ENCODE measurements at regions not wholly inside any gene's neighbourhood (a gene's known extent, or its start where the extent isn't known, plus 50 kb on each side); places are given as distances from the start of the nearest gene placed in this dataset.
A peak's percentile ranks its signal among the peaks of the same experiment; 100 is the strongest.
"Not testable (repeated sequence)": the region's sequence is repeated elsewhere in the genome, so short reads cannot be mapped to it uniquely, and the experiment has no call there.

DNA sequence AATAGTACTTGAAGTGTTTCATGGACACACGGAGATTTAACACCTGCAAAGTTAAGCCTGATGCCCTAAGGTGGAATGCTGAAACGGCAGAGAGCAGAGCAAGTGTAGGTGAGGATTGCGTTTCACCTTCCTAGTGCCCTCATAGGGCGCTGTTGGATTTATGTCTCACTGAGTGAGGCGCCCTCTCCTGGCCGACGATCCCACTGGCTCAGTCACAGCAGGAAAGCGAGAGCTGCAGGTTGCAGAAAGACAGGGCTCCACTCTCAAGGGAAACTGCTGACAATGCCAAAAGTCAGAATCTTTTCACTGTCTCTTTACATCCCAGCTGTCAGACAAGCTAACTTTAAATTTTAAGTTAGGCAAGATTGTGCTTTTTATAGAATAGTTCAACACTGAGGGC, 127.6 kb downstream of the POTEC start:
- TF ChIP-seq, protein P1, sequence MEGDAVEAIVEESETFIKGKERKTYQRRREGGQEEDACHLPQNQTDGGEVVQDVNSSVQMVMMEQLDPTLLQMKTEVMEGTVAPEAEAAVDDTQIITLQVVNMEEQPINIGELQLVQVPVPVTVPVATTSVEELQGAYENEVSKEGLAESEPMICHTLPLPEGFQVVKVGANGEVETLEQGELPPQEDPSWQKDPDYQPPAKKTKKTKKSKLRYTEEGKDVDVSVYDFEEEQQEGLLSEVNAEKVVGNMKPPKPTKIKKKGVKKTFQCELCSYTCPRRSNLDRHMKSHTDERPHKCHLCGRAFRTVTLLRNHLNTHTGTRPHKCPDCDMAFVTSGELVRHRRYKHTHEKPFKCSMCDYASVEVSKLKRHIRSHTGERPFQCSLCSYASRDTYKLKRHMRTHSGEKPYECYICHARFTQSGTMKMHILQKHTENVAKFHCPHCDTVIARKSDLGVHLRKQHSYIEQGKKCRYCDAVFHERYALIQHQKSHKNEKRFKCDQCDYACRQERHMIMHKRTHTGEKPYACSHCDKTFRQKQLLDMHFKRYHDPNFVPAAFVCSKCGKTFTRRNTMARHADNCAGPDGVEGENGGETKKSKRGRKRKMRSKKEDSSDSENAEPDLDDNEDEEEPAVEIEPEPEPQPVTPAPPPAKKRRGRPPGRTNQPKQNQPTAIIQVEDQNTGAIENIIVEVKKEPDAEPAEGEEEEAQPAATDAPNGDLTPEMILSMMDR (IDR thresholded peaks at IDR 0.05): peak; percentile 20 to 33
- H3K36me3 ChIP-seq; H3K9me3 ChIP-seq; DNase-seq; ATAC-seq; H3K4me3 ChIP-seq; H3K4me1 ChIP-seq; intact Hi-C loops (cut with DNase I); H3K27me3 ChIP-seq; H3K27ac ChIP-seq: not testable (repeated sequence)

DNA sequence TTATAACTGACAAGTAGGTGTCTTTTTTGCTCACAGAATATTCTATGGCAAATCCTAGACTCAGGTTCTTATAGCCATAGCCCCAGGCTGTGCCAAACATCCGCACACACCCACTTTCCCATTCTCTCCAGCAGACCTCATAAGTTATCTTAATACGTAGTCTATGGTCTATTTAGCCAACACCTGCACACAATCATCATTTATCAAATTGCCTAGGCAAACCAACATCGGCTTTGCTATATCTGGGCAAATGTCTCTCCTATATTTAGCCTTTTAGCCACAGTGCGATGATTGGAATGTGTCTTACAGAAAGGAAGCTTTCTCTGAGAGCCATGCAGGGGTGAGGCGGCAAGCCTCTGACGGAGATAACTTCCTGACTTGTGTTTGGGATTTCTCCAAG, 128.0 kb downstream of the POTEC start:
- intact Hi-C loops (cut with DNase I); H3K27me3 ChIP-seq; H3K27ac ChIP-seq; H3K4me3 ChIP-seq; ATAC-seq; H3K4me1 ChIP-seq; H3K9me3 ChIP-seq; DNase-seq; H3K36me3 ChIP-seq: not testable (repeated sequence)

DNA sequence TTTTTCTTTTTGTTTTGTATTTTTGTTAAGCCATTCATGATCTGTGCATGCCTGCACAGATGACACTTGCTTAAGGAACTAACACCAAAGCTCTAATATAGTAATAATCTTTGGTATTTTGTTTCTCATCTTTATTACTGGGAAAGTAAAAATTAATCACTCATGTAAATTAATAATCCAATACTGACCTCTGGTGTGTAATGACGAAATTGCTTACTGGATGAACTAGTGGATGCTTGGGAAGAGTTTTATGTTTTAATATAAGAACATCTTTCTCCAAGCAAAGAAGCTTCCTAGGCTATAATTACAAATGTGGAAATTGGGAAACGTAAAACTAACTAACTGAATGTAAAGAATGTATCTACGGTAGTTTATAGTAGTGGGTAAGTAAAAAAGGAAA, 147.9 kb downstream of the POTEC start:
- H3K27me3 ChIP-seq; H3K27ac ChIP-seq; H3K9me3 ChIP-seq; H3K36me3 ChIP-seq; H3K4me3 ChIP-seq; intact Hi-C loops (cut with DNase I); DNase-seq; ATAC-seq; H3K4me1 ChIP-seq: not testable (repeated sequence)
- TF ChIP-seq, protein P1 (IDR thresholded peaks at IDR 0.05): peak in 1 of 2 donors; percentile 16

DNA sequence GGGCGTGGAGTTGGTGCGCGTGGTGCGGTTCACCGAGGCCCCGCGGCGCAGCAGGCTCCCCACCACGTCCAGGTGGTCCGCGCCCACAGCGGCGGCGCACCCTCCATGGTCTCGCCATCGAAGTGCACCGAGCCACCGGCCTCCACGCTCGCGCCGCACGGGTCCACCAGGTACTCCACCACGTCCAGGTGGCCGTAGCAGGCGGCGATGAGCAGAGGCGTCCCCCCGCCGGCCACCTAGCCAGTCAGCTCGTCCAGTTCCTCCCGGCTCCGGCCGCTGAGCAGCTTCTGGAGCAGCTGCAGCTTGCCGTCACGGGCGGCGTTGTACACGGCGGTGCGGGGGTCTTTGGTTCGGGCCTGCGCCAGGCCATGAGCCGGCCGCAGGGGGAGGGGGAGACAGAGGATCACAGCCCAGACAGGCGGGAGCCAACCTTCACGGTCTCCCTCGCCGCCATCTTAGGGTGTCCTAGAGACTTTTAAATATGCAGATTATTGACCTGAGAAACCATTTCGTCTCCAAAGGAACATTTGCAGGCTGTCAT, 149.8 kb downstream of the POTEC start:
- intact Hi-C loops (cut with DNase I); H3K36me3 ChIP-seq; H3K27me3 ChIP-seq; H3K4me1 ChIP-seq; ATAC-seq; H3K4me3 ChIP-seq; H3K27ac ChIP-seq; H3K9me3 ChIP-seq: not testable (repeated sequence)
- peak in 1 of 4 donors; percentile 65 for DNase-seq

DNA sequence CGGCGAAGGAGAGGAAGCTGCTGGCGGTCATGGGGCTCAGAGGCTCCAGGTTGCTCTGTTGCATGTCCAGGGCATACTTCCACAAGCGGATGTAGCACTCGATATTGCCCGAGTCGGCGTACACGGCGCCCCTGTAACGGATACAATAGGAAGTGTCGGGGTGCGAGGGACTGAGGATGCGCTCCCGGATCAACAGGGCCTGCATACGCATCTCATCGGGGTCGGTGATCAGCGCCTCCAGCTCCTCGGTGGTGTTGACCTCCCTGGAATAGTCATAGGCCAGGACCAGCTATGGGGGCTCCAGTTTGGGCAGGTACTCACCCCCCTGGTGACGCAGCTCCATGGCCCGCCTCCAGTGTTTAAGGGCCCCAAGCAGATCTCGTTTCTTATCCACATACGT, 150.8 kb downstream of the POTEC start:
- ATAC-seq; H3K4me1 ChIP-seq; H3K9me3 ChIP-seq; H3K4me3 ChIP-seq; H3K27ac ChIP-seq; intact Hi-C loops (cut with DNase I); H3K36me3 ChIP-seq; H3K27me3 ChIP-seq: not testable (repeated sequence)
- peak in 1 of 4 donors; percentile 57 for DNase-seq

DNA sequence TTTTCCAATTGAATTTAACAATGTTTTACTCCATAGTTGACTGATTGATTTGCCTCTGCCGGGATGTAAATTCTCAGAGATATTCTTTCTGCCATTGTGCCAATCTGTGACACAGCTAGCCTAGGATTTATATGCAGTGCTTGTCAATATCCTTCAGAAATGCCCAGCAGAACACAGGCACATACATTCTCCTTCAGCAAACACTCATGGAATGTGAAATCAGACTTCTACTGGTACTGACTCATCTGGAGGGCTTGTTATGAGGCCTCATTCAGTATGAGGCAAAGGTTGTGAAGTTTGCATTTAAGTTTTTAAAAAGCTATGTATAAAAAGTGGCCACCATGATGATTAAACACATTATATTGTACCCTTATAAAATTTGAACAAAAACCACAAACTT, 158.4 kb downstream of the POTEC start:
- H3K9me3 ChIP-seq; intact Hi-C loops (cut with DNase I); H3K27ac ChIP-seq; H3K4me1 ChIP-seq; DNase-seq; H3K36me3 ChIP-seq; H3K4me3 ChIP-seq; ATAC-seq; H3K27me3 ChIP-seq: not testable (repeated sequence)

DNA sequence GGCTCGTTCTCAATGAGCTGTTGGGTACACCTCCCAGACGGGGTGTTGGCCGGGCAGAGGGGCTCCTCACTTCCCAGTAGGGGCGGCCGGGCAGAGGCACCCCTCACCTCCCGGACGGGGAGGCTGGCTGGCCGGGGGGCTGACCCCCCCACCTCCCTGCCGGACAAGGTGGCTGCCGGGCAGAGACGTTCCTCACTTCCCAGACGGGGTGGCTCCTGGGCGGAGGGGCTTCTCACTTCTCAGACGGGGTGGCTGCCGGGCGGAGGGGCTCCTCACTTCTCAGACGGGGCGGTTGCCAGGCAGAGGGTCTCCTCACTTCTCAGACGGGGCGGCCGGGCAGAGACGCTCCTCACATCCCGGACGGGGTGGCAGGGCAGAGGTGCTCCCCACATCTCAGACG, 160.7 kb downstream of the POTEC start:
- H3K36me3 ChIP-seq; ATAC-seq; H3K27ac ChIP-seq; H3K27me3 ChIP-seq; intact Hi-C loops (cut with DNase I); H3K4me3 ChIP-seq; H3K9me3 ChIP-seq; H3K4me1 ChIP-seq: not testable (repeated sequence)
- peak in 1 of 4 donors; percentile 52 for DNase-seq

DNA sequence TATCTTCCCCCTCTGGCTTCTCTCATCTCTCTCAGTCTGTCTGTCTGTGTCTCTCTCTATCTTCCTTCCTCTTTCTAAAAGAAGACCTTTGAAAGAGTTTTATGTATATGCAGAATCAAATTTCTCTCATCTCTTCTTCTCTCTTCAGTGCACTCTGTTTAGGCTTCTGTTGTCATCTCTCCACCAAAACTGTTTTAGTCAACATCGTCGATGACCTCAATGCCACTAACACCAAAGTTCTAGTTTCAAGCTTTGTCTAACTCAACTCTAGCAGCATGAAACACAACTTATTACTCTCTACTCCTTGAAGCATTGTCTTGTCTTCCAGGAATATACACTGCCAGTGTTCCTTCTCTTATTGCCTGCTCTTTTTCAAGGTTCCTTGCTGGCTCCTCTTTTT, 163.9 kb downstream of the POTEC start:
- H3K4me3 ChIP-seq; intact Hi-C loops (cut with DNase I); ATAC-seq; H3K4me1 ChIP-seq; H3K27ac ChIP-seq; H3K9me3 ChIP-seq; H3K27me3 ChIP-seq; DNase-seq; H3K36me3 ChIP-seq: not testable (repeated sequence)

DNA sequence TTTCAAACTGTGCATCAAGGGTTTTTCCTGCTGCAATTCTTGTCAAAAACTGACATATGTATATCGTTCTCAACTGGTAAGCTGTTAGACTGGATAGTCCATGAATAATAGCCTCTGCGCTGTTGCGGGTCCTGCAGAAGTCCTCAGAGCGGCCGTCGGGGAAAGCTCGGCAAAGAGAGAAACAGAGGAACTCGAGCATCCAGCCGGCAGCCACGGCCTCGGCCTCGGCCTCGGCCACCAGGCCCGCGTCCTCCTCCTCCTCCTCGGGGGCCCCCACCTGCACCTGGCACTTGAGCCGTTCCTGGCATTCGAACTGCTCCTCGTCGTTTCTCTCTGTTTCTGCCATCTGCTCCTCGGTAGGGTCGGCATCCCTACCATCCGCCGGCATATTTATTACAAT, 165.0 kb downstream of the POTEC start:
- H3K4me1 ChIP-seq; H3K9me3 ChIP-seq; H3K27me3 ChIP-seq; H3K27ac ChIP-seq; intact Hi-C loops (cut with DNase I); H3K36me3 ChIP-seq; ATAC-seq; H3K4me3 ChIP-seq: not testable (repeated sequence)
- peak in 1 of 4 donors; percentile 60 for DNase-seq

DNA sequence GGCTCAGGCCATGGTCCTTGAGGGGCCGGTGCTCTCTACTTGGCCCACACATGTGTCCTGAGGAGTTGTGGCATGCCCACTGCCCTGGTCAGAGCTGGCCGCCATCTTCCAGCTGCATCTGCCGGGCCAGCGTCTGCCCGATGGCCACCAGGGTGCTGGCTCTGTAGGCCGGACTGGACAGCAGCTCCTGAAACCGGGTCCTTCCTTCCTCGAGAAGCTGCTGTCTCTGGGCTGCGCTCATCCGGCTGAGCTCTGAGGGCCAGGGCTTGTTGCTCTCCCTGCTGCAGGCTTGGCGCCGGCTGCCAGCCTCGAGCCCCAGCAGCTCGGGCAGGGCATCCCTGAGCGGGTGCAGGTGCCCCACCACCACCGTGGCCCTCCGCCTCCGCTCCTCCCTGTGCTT, 182.1 kb downstream of the POTEC start:
- H3K27me3 ChIP-seq; H3K4me1 ChIP-seq; H3K4me3 ChIP-seq; H3K9me3 ChIP-seq; ATAC-seq; H3K36me3 ChIP-seq; intact Hi-C loops (cut with DNase I); H3K27ac ChIP-seq: not testable (repeated sequence)
- DNase-seq: peak in 1 of 4 donors; percentile 47

DNA sequence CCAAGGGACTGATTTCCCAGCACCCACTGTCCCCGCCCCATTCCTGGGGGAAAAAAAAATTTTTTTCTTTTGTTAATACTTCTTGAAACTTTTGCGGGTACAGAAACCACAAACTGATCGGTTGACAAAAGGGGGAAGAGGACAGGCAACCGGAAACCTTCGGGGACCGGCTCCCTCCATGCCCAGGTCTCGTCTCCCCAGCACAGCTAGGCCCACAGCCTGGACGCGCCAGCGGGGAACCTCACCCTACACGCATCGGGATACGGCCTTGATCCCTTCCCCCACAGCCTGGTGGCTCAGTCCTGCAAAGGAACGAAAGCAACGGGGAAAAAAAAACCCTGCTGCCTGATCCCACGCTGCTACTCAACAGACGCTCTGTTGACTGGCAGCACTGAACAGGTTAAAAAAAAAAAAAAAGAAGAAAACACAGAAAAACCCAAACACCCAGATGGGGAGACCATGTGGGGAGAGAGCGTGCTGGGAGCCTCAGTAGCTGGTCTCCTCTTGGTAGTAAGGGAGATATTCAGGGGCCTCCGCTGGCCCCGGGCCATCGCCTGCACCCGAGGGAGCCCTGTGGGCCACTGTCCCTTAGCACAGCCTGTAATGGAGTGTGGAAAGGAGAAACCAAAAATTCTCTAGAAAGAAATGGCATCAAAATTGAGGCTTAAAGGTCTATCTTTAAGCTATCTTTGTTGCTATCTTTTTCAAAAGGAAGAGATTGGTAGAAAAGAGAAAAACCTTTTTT, 185.7 kb downstream of the POTEC start:
- H3K9me3 ChIP-seq; H3K4me3 ChIP-seq; intact Hi-C loops (cut with DNase I); H3K27me3 ChIP-seq; H3K36me3 ChIP-seq; H3K27ac ChIP-seq; H3K4me1 ChIP-seq; ATAC-seq: not testable (repeated sequence)
- peak in 1 of 4 donors; percentile 65 for DNase-seq

DNA sequence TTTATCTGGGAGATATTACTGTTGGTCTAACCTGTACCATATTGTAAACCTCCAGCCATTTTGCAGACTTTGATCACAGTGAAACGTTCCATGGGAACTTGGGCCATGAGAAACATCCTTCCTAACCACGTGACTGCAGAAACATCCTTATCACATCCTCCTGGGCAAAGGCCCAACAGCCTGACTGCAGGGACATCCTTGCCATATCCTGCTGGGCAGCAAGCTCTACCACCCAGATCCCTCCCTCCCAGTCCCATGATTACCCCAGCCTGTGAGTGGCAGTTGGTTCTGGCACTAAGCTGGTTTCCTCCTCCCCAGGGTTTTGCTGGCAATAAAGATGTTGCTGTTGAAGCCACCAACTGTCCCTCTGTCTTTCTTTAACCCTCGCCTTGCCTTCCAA, 201.2 kb downstream of the POTEC start:
- H3K36me3 ChIP-seq; H3K4me1 ChIP-seq; DNase-seq; intact Hi-C loops (cut with DNase I); H3K9me3 ChIP-seq; H3K4me3 ChIP-seq; H3K27ac ChIP-seq; ATAC-seq; H3K27me3 ChIP-seq: not testable (repeated sequence)
